B cell (primary cell): ENCODE measurements at regions not wholly inside any gene's neighbourhood (a gene's known extent, or its start where the extent isn't known, plus 50 kb on each side); places are given as distances from the start of the nearest gene placed in this dataset.

Source experiments
- ATAC-seq: fragments of 200-7000 bp; cut with Tn5 transposase; one replicate; pipeline ENCODE4 v1.10.0; 2021; ENCODE audit warnings: low read depth, mild to moderate bottlenecking, moderate number of reproducible peaks, moderate library complexity
- CTCF ChIA-PET: fragments of 350-600 bp; sonication (Branson Sonifier 250); formaldehyde crosslinking; loops from one replicate; lab custom pipeline; 2021; ENCODE audit warnings: antibody characterized with exemption, inconsistent platforms; lab: Charles Lee
- POLR2A ChIA-PET: fragments of 350-600 bp; sonication (Branson Sonifier 250); formaldehyde crosslinking; loops from one replicate; lab custom pipeline; 2021; ENCODE audit warnings: antibody characterized with exemption; lab: Charles Lee
- DNase-seq: peaks from one replicate; pipeline ENCODE4 v3.0.0; 2013
- H2AFZ ChIP-seq: 2 replicates; pipeline ENCODE4 v1.6.1; 2012; ENCODE audit warnings: mild to moderate bottlenecking, low read depth, low read length; ENCODE audit not compliant: insufficient read depth, poor library complexity, severe bottlenecking
- H3K27ac ChIP-seq, 2 donors: 1 replicate in 1 of 2; 2 replicates in 1 of 2; pipeline ENCODE4 v1.5.1; 2012 to 2013; ENCODE audit warnings: low read length in 2 of 2, mild to moderate bottlenecking in 2 of 2, moderate library complexity in 1 of 2
- H3K27me3 ChIP-seq, 4 experiments: fragments of 200-600 bp in 1 of 4; sonication (generic) in 1 of 4; replicated peaks in 1 of 4; 1 replicate in 2 of 4; 2 replicates in 2 of 4; pipeline versions ENCODE4 v1.6.1 to v1.7.0; 2013 to 2016; ENCODE audit warnings: low read length in 3 of 4, mild to moderate bottlenecking in 2 of 4, mixed read lengths in 1 of 4, moderate library complexity in 1 of 4; ENCODE audit not compliant: insufficient read depth in 4 of 4, control insufficient read depth in 3 of 4; ENCODE audit errors: control extremely low read depth in 1 of 4
- H3K36me3 ChIP-seq, 2 experiments: replicated peaks in 1 of 2; 1 replicate in 1 of 2; 2 replicates in 1 of 2; pipeline versions ENCODE4 v1.6.1 to v1.7.1; 2013; ENCODE audit warnings: low read length in 1 of 2; ENCODE audit not compliant: insufficient read depth in 2 of 2, control insufficient read depth in 1 of 2; ENCODE audit errors: control extremely low read depth in 1 of 2, extremely low read depth in 1 of 2
- H3K4me1 ChIP-seq, 2 donors: fragments of 200-600 bp in 1 of 2; sonication (generic) in 1 of 2; 1 replicate in 1 of 2; 2 replicates in 1 of 2; pipeline versions ENCODE4 v1.5.1 to v1.6.1; 2013 to 2017; ENCODE audit warnings: low read length in 2 of 2; ENCODE audit not compliant: control insufficient read depth in 2 of 2, insufficient read depth in 2 of 2
- H3K4me2 ChIP-seq: replicated peaks from 2 replicates; pipeline ENCODE3; 2012; ENCODE audit warnings: mild to moderate bottlenecking, low read depth, low read length; ENCODE audit not compliant: poor library complexity, severe bottlenecking
- H3K4me3 ChIP-seq, 5 experiments: fragments of 200-600 bp in 1 of 5; sonication (generic) in 1 of 5; 1 replicate in 3 of 5; 2 replicates in 2 of 5; pipeline versions ENCODE4 v1.5.1 to v1.7.0; 2011 to 2016; ENCODE audit warnings: low read length in 4 of 5, mild to moderate bottlenecking in 4 of 5, low read depth in 2 of 5, control low read depth in 1 of 5, moderate library complexity in 1 of 5; ENCODE audit not compliant: insufficient read depth in 1 of 5; ENCODE audit errors: control extremely low read depth in 1 of 5, extremely low read depth in 1 of 5
- H3K79me2 ChIP-seq: fragments of 200-600 bp; sonication (generic); one replicate; pipeline ENCODE4 v1.6.0; 2016; ENCODE audit warnings: low read length; ENCODE audit not compliant: control insufficient read depth, insufficient read depth
- H3K9ac ChIP-seq: fragments of 200-600 bp; sonication (generic); 2 replicates; pipeline ENCODE4 v1.6.1; 2017; ENCODE audit warnings: mild to moderate bottlenecking, low read length, moderate library complexity
- H3K9me3 ChIP-seq, 3 donors: one replicate each; pipeline versions ENCODE4 v1.6.1 to v1.7.1; 2013; ENCODE audit warnings: low read length in 2 of 3; ENCODE audit not compliant: control insufficient read depth in 2 of 3, insufficient read depth in 1 of 3; ENCODE audit errors: control extremely low read depth in 1 of 3
- H4K20me1 ChIP-seq: 2 replicates; pipeline ENCODE4 v1.6.0; 2012; ENCODE audit warnings: mild to moderate bottlenecking, low read length; ENCODE audit not compliant: insufficient read depth, control insufficient read depth, poor library complexity, severe bottlenecking
- H3K27ac Mint-ChIP-seq: one replicate; pipeline ENCODE4 v1.8.0; 2021; ENCODE audit warnings: mixed read lengths
- H3K27me3 Mint-ChIP-seq: one replicate; pipeline ENCODE4 v1.8.0; 2021; ENCODE audit warnings: mixed read lengths
- H3K4me1 Mint-ChIP-seq: one replicate; pipeline ENCODE4 v1.8.0; 2021; ENCODE audit warnings: mixed read lengths
- H3K4me3 Mint-ChIP-seq: one replicate; pipeline ENCODE4 v1.8.0; 2021; ENCODE audit warnings: mixed read lengths
- H3K9me3 Mint-ChIP-seq: one replicate; pipeline ENCODE4 v1.8.0; 2022; ENCODE audit warnings: mixed read lengths; ENCODE audit not compliant: insufficient read depth
- CTCF ChIP-seq: fragments of 200-600 bp; IDR thresholded peaks from one replicate; pipeline ENCODE4 v1.8.0; 2022; ENCODE audit warnings: antibody characterized with exemption, mild to moderate bottlenecking
- EZH2 ChIP-seq: IDR thresholded peaks from 2 replicates; pipeline ENCODE4 v1.6.1; 2012; ENCODE audit warnings: borderline replicate concordance, low read depth, mild to moderate bottlenecking, moderate library complexity, low read length; ENCODE audit not compliant: insufficient read depth, poor library complexity, severe bottlenecking
- WGBS: methylation state at CpG from one replicate; pipeline ENCODE4 v1.1.5; 2013; ENCODE audit warnings: missing lambda C conversion rate; ENCODE audit not compliant: insufficient coverage; 5-methylcytosine and 5-hydroxymethylcytosine counted together
- intact Hi-C: fragments of 100-400 bp; cut with micrococcal nuclease; formaldehyde crosslinking; loops from one replicate; pipeline ENCODE4 v1.10.0; 2022

GRCh38 chr14:25942090-25942489, 655.7 kb downstream of the NOVA1 start:
- Histone ChIP-seq H3K4me2 (no peak overlapping the region), H3K9me3 (no peaks in the 10 kb centered on the region), H3K27ac (no peak overlapping the region), H3K4me1 (no peaks in the 10 kb centered on the region), H4K20me1 (no peaks in the 10 kb centered on the region), H3K27me3 (no peaks in the 10 kb centered on the region), H3K9ac (no peak overlapping the region), H3K36me3 (no peaks in the 10 kb centered on the region), H3K4me3 (no peak overlapping the region), H2AFZ (no peak overlapping the region), H3K79me2 (no peaks in the 10 kb centered on the region)
- POLR2A ChIA-PET: no interaction called here
- H3K27me3 Mint-ChIP-seq: no peaks in the 10 kb centered on the region
- intact Hi-C loops: no loop called here
- CTCF ChIA-PET: no interaction called here
- TF ChIP-seq EZH2: no peak
- no peak for TF ChIP-seq CTCF
- H3K27ac Mint-ChIP-seq: no peak overlapping the region
- peaks cover 2% of the 10 kb centered on the region for H3K9me3 Mint-ChIP-seq
- H3K4me3 Mint-ChIP-seq: no peak overlapping the region
- WGBS: 100% methylated on average over 1 of the region's 3 CpGs
- DNase-seq: no peak
- no peaks in the 10 kb centered on the region for H3K4me1 Mint-ChIP-seq
- ATAC-seq: no peak

- DNase-seq: no peak
- ChIA-PET POLR2A (no interaction called here), CTCF (no interaction called here)
- WGBS: no CpG with 5 or more reads among the region's 3 CpGs
- H4K20me1 ChIP-seq: no peaks in the 10 kb centered on the region
- no peak overlapping the region for H3K27ac ChIP-seq
- no peaks in the 10 kb centered on the region for H3K4me1 ChIP-seq
- H3K4me2 ChIP-seq: no peak overlapping the region
- H3K79me2 ChIP-seq: no peaks in the 10 kb centered on the region
- no peaks in the 10 kb centered on the region for H3K9me3 ChIP-seq
- no peaks in the 10 kb centered on the region for H3K27me3 ChIP-seq
- TF ChIP-seq CTCF (no peak), EZH2 (no peak)
- intact Hi-C loops: no loop called here
- no peak for ATAC-seq
- Mint-ChIP-seq H3K4me3 (no peak overlapping the region), H3K4me1 (no peaks in the 10 kb centered on the region), H3K27ac (no peak overlapping the region), H3K9me3 (no peaks in the 10 kb centered on the region), H3K27me3 (no peaks in the 10 kb centered on the region)
- H3K36me3 ChIP-seq: no peaks in the 10 kb centered on the region
- H3K4me3 ChIP-seq: no peak overlapping the region
- no peak overlapping the region for H2AFZ ChIP-seq
- no peak overlapping the region for H3K9ac ChIP-seq
Observed at GRCh38 chr14:25933731-25934130, 664.1 kb downstream of the NOVA1 start.
